Neural cell (in vitro differentiated cells): ENCODE measurements at regions not wholly inside any gene's neighbourhood (a gene's known extent, or its start where the extent isn't known, plus 50 kb on each side); places are given as distances from the start of the nearest gene placed in this dataset.

Experiments
- H2AFZ ChIP-seq: fragments of 200-600, 300-800 bp; sonication (generic), shearing (Covaris generic); 2 replicates; pipeline ENCODE4 v1.6.0; 2014; ENCODE audit warnings: low read depth, mild to moderate bottlenecking, antibody characterized with exemption, low read length, moderate library complexity
- H3F3A ChIP-seq: fragments of 200-600 bp; shearing (Covaris generic); 2 replicates; pipeline ENCODE4 v1.6.1; 2016; ENCODE audit warnings: mild to moderate bottlenecking, moderate library complexity, mixed read lengths, antibody characterized with exemption, low read length; ENCODE audit not compliant: insufficient read depth, poor library complexity, severe bottlenecking
- H3K27ac ChIP-seq: fragments of 200-600, 300-800 bp; sonication (generic), shearing (Covaris generic); 2 replicates; pipeline ENCODE4 v1.5.1; 2014; ENCODE audit warnings: mild to moderate bottlenecking, low read length, moderate library complexity
- H3K27me3 ChIP-seq: fragments of 300-800, 200-600 bp; sonication (generic), shearing (Covaris generic); 2 replicates; pipeline ENCODE4 v1.6.0; 2014; ENCODE audit warnings: mild to moderate bottlenecking, low read depth, low read length, moderate library complexity; ENCODE audit not compliant: insufficient read depth
- H3K36me3 ChIP-seq: fragments of 300-800, 200-600 bp; sonication (generic), shearing (Covaris generic); 2 replicates; pipeline ENCODE4 v1.5.1; 2014; ENCODE audit warnings: mild to moderate bottlenecking, antibody characterized with exemption, low read length, moderate library complexity; ENCODE audit not compliant: insufficient read depth
- H3K4me2 ChIP-seq: fragments of 300-800, 200-600 bp; sonication (generic), shearing (Covaris generic); 2 replicates; pipeline ENCODE4 v1.6.0; 2014; ENCODE audit warnings: mild to moderate bottlenecking, low read length
- H3K4me3 ChIP-seq: fragments of 300-800, 200-600 bp; sonication (generic), shearing (Covaris generic); 2 replicates; pipeline ENCODE4 v1.5.1; 2014; ENCODE audit warnings: mild to moderate bottlenecking, low read length, moderate library complexity
- H3K79me2 ChIP-seq: fragments of 200-600 bp; shearing (Covaris generic); replicated peaks from 2 replicates; pipeline ENCODE4 v1.6.0; 2014; ENCODE audit warnings: mild to moderate bottlenecking, low read length, moderate library complexity; ENCODE audit not compliant: insufficient read depth
- H3K9ac ChIP-seq: fragments of 300-800, 200-600 bp; sonication (generic), shearing (Covaris generic); 2 replicates; pipeline ENCODE4 v1.6.1; 2016; ENCODE audit warnings: mild to moderate bottlenecking, low read length, mixed read lengths
- H3K9me2 ChIP-seq: fragments of 200-600 bp; shearing (Covaris generic); 2 replicates; pipeline ENCODE4 v1.6.1; 2016; ENCODE audit warnings: mild to moderate bottlenecking, low read length, mixed read lengths; ENCODE audit not compliant: insufficient read depth
- H3K9me3 ChIP-seq: fragments of 200-600, 300-800 bp; sonication (generic), shearing (Covaris generic); 2 replicates; pipeline ENCODE4 v1.6.1; 2016; ENCODE audit warnings: mild to moderate bottlenecking, mixed run types, low read length, moderate library complexity, mixed read lengths
- H4K20me1 ChIP-seq: fragments of 200-600 bp; shearing (Covaris generic); 2 replicates; pipeline ENCODE4 v1.6.1; 2016; ENCODE audit warnings: mild to moderate bottlenecking, mixed run types; ENCODE audit not compliant: insufficient read depth
- CTCF ChIP-seq: fragments of 450-650 bp; IDR thresholded peaks from 2 replicates; pipeline ENCODE4 v1.5.1; 2014; ENCODE audit warnings: antibody characterized with exemption, mild to moderate bottlenecking, moderate library complexity; ENCODE audit not compliant: poor library complexity, severe bottlenecking
- EP300 ChIP-seq: fragments of 450-650 bp; conservative IDR thresholded peaks from 2 replicates; pipeline ENCODE4 v1.6.1; 2014; ENCODE audit warnings: antibody characterized with exemption, mild to moderate bottlenecking, moderate library complexity; ENCODE audit not compliant: poor library complexity, severe bottlenecking
- EZH2 ChIP-seq: fragments of 200-600, 300-800 bp; shearing (Covaris generic), sonication (generic); IDR thresholded peaks from 2 replicates; pipeline ENCODE4 v1.6.1; 2014; ENCODE audit warnings: antibody characterized with exemption, low read length, borderline replicate concordance, mild to moderate bottlenecking; ENCODE audit not compliant: insufficient read depth, poor library complexity, severe bottlenecking
- MXI1 ChIP-seq: fragments of 450-650 bp; conservative IDR thresholded peaks from 2 replicates; pipeline ENCODE4 v1.6.1; 2014; ENCODE audit warnings: antibody characterized with exemption, mild to moderate bottlenecking; ENCODE audit not compliant: poor library complexity, severe bottlenecking
- POLR2AphosphoS5 ChIP-seq: IDR thresholded peaks from 2 replicates; pipeline ENCODE4 v1.6.1; 2012
- RAD21 ChIP-seq: fragments of 450-650 bp; conservative IDR thresholded peaks from 2 replicates; pipeline ENCODE4 v1.6.1; 2014; ENCODE audit warnings: antibody characterized with exemption, mild to moderate bottlenecking, moderate library complexity
- REST ChIP-seq: IDR thresholded peaks from 2 replicates; pipeline ENCODE4 v1.6.1; 2012; ENCODE audit warnings: borderline replicate concordance
- SMC3 ChIP-seq: fragments of 450-650 bp; conservative IDR thresholded peaks from 2 replicates; pipeline ENCODE4 v1.6.1; 2014; ENCODE audit warnings: antibody characterized with exemption, mild to moderate bottlenecking, moderate library complexity; ENCODE audit not compliant: poor library complexity
- TAF1 ChIP-seq: IDR thresholded peaks from 2 replicates; pipeline ENCODE4 v1.6.1; 2012; ENCODE audit warnings: low read depth

GRCh38 chr7:41869091-41869490, 166.2 kb upstream of the INHBA start:
- no peak overlapping the region for H3K4me2 ChIP-seq
- no peak overlapping the region for H3K27ac ChIP-seq
- no peaks in the 10 kb centered on the region for H3K9me3 ChIP-seq

GRCh38 chr7:41867639-41868280, 164.9 kb upstream of the INHBA start:
- no peaks in the 10 kb centered on the region for H3K9me3 ChIP-seq
- H3K36me3 ChIP-seq, result no peaks in the 10 kb centered on the region
- H3K9ac ChIP-seq, result no peak overlapping the region
- H3K79me2 ChIP-seq, result no peaks in the 10 kb centered on the region
- no peak overlapping the region for H3K27ac ChIP-seq
- H3F3A ChIP-seq, result no peaks in the 10 kb centered on the region
- no peak for TF ChIP-seq MXI1
- H4K20me1 ChIP-seq, result no peaks in the 10 kb centered on the region
- no peaks in the 10 kb centered on the region for H3K9me2 ChIP-seq
- H3K27me3 ChIP-seq, result no peaks in the 10 kb centered on the region
- H3K4me2 ChIP-seq, result no peak overlapping the region
- no peak overlapping the region for H2AFZ ChIP-seq
- H3K4me3 ChIP-seq, result no peak overlapping the region

More at GRCh38 chr7:41869091-41869490, 166.2 kb upstream of the INHBA start:
- Histone ChIP-seq H2AFZ (no peak overlapping the region), H3F3A (no peaks in the 10 kb centered on the region), H3K9me2 (no peaks in the 10 kb centered on the region), H3K27me3 (no peaks in the 10 kb centered on the region), H3K79me2 (no peaks in the 10 kb centered on the region), H3K9ac (no peak overlapping the region), H4K20me1 (no peaks in the 10 kb centered on the region), H3K36me3 (no peaks in the 10 kb centered on the region), H3K4me3 (no peak overlapping the region)
- TF ChIP-seq EZH2, result no peak
- TF ChIP-seq EP300, result no peak
- no peak for TF ChIP-seq RAD21
- TF ChIP-seq TAF1, result no peak
- no peak for TF ChIP-seq POLR2AphosphoS5
- no peak for TF ChIP-seq SMC3
- no peak for TF ChIP-seq CTCF
- no peak for TF ChIP-seq REST
- no peak for TF ChIP-seq MXI1

- H2AFZ ChIP-seq, result no peak overlapping the region
- no peak overlapping the region for H3K27ac ChIP-seq
- no peaks in the 10 kb centered on the region for H4K20me1 ChIP-seq
- no peaks in the 10 kb centered on the region for H3K79me2 ChIP-seq
- no peak overlapping the region for H3K9ac ChIP-seq
- H3K27me3 ChIP-seq, result no peaks in the 10 kb centered on the region
- H3F3A ChIP-seq, result no peaks in the 10 kb centered on the region
- H3K4me2 ChIP-seq, result no peak overlapping the region
- no peak overlapping the region for H3K4me3 ChIP-seq
- no peak for TF ChIP-seq EZH2
- no peak for TF ChIP-seq REST
- TF ChIP-seq CTCF, result no peak
- no peak for TF ChIP-seq EP300
- no peak for TF ChIP-seq SMC3
- TF ChIP-seq POLR2AphosphoS5, result no peak
- no peak for TF ChIP-seq RAD21
- no peak for TF ChIP-seq MXI1
- TF ChIP-seq TAF1, result no peak
- H3K9me2 ChIP-seq, result no peaks in the 10 kb centered on the region
- H3K36me3 ChIP-seq, result no peaks in the 10 kb centered on the region
- no peaks in the 10 kb centered on the region for H3K9me3 ChIP-seq
Observed at GRCh38 chr7:41862261-41862660, 159.4 kb upstream of the INHBA start.
